Esophagus squamous epithelium (tissue), 4 donors: ENCODE measurements at regions not wholly inside any gene's neighbourhood (a gene's known extent, or its start where the extent isn't known, plus 50 kb on each side); places are given as distances from the start of the nearest gene placed in this dataset.

Source experiments
- POLR2A ChIP-seq, 4 donors: fragments of 450-650 bp; IDR thresholded peaks; one replicate each; pipeline ENCODE4 v1.6.1; 2017; ENCODE audit warnings: antibody characterized with exemption in 4 of 4, mild to moderate bottlenecking in 4 of 4, moderate library complexity in 3 of 4
- TF ChIP-seq, protein P1 (sequence below), 6 experiments: fragments of 450-650 bp in 4 of 6; fragments of 200-600 bp in 2 of 6; sonication (generic) in 2 of 6; IDR thresholded peaks; one replicate each; pipeline ENCODE4 v1.5.1; 2016 to 2019; ENCODE audit warnings: antibody characterized with exemption in 6 of 6, mild to moderate bottlenecking in 4 of 6, moderate library complexity in 4 of 6

DNA sequence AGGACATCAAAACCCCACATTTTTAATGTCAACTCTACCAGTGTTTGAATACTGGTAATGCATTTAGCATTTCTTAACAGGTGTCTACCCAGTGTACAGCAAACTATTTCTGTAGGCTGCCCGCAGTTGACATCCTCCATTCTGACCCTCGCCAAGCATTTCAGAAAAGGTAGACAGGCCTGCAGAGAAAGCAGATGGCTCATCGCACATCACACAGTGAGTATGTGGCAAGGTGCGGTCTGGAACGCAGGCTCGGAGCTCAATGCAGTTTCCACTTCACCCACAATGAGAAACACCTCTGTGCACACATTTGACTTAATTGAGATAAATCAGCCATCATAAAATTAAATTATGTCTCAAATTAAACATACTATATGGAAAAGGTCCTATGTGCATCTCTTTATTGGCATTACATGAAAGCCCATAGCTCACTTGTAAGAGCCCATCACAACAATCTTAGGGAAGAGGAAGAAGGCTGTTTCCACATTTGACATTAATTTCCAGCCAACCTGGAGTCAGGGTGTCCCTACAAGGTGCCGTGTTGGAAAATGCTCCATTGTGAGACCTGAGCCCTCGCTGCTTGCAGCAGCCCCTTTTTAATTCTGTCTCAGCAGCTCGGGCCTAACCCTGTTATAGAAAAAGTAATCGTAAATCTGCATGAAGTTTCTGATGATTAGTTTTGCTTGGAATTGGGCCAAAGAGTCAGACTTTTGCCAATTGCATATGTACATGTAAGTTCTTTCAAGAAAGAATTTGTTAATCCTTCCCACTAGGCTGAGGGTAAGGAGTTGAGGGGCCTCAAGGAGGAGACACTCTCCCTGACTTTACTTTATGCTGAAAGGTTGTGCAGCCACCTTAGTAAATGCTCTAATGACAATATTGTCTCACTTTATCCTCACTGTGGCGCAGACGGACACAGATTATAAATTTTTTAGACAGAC lies 378.7 kb upstream of the DYNLRB2 start:
- TF ChIP-seq, protein P1, sequence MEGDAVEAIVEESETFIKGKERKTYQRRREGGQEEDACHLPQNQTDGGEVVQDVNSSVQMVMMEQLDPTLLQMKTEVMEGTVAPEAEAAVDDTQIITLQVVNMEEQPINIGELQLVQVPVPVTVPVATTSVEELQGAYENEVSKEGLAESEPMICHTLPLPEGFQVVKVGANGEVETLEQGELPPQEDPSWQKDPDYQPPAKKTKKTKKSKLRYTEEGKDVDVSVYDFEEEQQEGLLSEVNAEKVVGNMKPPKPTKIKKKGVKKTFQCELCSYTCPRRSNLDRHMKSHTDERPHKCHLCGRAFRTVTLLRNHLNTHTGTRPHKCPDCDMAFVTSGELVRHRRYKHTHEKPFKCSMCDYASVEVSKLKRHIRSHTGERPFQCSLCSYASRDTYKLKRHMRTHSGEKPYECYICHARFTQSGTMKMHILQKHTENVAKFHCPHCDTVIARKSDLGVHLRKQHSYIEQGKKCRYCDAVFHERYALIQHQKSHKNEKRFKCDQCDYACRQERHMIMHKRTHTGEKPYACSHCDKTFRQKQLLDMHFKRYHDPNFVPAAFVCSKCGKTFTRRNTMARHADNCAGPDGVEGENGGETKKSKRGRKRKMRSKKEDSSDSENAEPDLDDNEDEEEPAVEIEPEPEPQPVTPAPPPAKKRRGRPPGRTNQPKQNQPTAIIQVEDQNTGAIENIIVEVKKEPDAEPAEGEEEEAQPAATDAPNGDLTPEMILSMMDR (IDR thresholded peaks at IDR 0.05) = no peak
- TF ChIP-seq POLR2A (IDR thresholded peaks at IDR 0.05) = no peak
